ENCODE measurements at regions not wholly inside any gene's neighbourhood (a gene's known extent, or its start where the extent isn't known, plus 50 kb on each side); places are given as distances from the start of the nearest gene placed in this dataset.

- DNase-seq (ENCODE audit: low spot score) = no peak
Observed at GRCh38 chr14:87102811-87103378, 890.1 kb downstream of the GALC start.

GRCh38 chr14:87097015-87097414 is 896.0 kb downstream of the GALC start:
- no peak for DNase-seq (ENCODE audit: low spot score)

- no peak for DNase-seq (ENCODE audit: low spot score)
Observed at GRCh38 chr14:87094913-87095312, 898.1 kb downstream of the GALC start.

GRCh38 chr14:87088588-87088987 is 904.4 kb downstream of the GALC start:
- no peak for DNase-seq (ENCODE audit: low spot score)

GRCh38 chr14:87087881-87088280 is 905.1 kb downstream of the GALC start:
- no peak for DNase-seq (ENCODE audit: low spot score)

GRCh38 chr14:87084908-87085307 is 908.1 kb downstream of the GALC start:
- DNase-seq (ENCODE audit: low spot score) = no peak

GRCh38 chr14:87082917-87083316 is 910.1 kb downstream of the GALC start:
- DNase-seq (ENCODE audit: low spot score) = no peak

GRCh38 chr14:87081004-87081403 is 912.0 kb downstream of the GALC start:
- DNase-seq (ENCODE audit: low spot score) = no peak

GRCh38 chr14:87080146-87080545 is 912.8 kb downstream of the GALC start:
- DNase-seq (ENCODE audit: low spot score) = no peak

- DNase-seq (ENCODE audit: low spot score) = no peak
Observed at GRCh38 chr14:87079416-87079815, 913.6 kb downstream of the GALC start.

GRCh38 chr14:87076922-87077321 is 916.1 kb downstream of the GALC start:
- DNase-seq (ENCODE audit: low spot score) = no peak

- DNase-seq (ENCODE audit: low spot score) = no peak
Observed at GRCh38 chr14:87076146-87076545, 916.8 kb downstream of the GALC start.

- DNase-seq (ENCODE audit: low spot score) = no peak
Observed at GRCh38 chr14:87073880-87074570, 919.0 kb downstream of the GALC start.

- DNase-seq (ENCODE audit: low spot score) = no peak
Observed at GRCh38 chr14:87067591-87067990, 925.4 kb downstream of the GALC start.

GRCh38 chr14:87067061-87067460 is 925.9 kb downstream of the GALC start:
- DNase-seq (ENCODE audit: low spot score) = no peak

GRCh38 chr14:87066221-87066817 is 926.7 kb downstream of the GALC start:
- no peak for DNase-seq (ENCODE audit: low spot score)

- DNase-seq (ENCODE audit: low spot score) = no peak
Observed at GRCh38 chr14:87065366-87065765, 927.6 kb downstream of the GALC start.

GRCh38 chr14:87063181-87063580 is 929.8 kb downstream of the GALC start:
- DNase-seq (ENCODE audit: low spot score) = no peak

GRCh38 chr14:87060405-87060804 is 932.6 kb downstream of the GALC start:
- DNase-seq (ENCODE audit: low spot score) = no peak

GRCh38 chr14:87059060-87059839 is 933.7 kb downstream of the GALC start:
- no peak for DNase-seq (ENCODE audit: low spot score)

- no peak for DNase-seq (ENCODE audit: low spot score)
Observed at GRCh38 chr14:87055007-87055406, 938.0 kb downstream of the GALC start.

GRCh38 chr14:87052646-87053225 is 940.2 kb downstream of the GALC start:
- no peak for DNase-seq (ENCODE audit: low spot score)

GRCh38 chr14:87050421-87050820 is 942.6 kb downstream of the GALC start:
- DNase-seq (ENCODE audit: low spot score) = no peak

Data from HuH-7 (cell line).